ENCODE measurements at regions not wholly inside any gene's neighbourhood (a gene's known extent, or its start where the extent isn't known, plus 50 kb on each side); places are given as distances from the start of the nearest gene placed in this dataset.

GRCh38 chr21:28734522-28735175 is 258.0 kb downstream of the LTN1 start:
- Mint-ChIP-seq H3K36me3 (peaks cover 1% of the 10 kb centered on the region), H3K4me3 (no peak overlapping the region), H3K9me3 (no peaks in the 10 kb centered on the region), H3K27me3 (no peaks in the 10 kb centered on the region), H3K27ac (no peak overlapping the region), H3K4me1 (no peaks in the 10 kb centered on the region)

GRCh38 chr21:28731700-28732321 is 260.9 kb downstream of the LTN1 start:
- Mint-ChIP-seq H3K36me3 (peaks cover 1% of the 10 kb centered on the region), H3K27ac (no peak overlapping the region), H3K4me1 (no peaks in the 10 kb centered on the region), H3K9me3 (no peaks in the 10 kb centered on the region), H3K27me3 (no peaks in the 10 kb centered on the region), H3K4me3 (no peak overlapping the region)

- Mint-ChIP-seq H3K27me3 (no peaks in the 10 kb centered on the region), H3K4me1 (no peaks in the 10 kb centered on the region), H3K27ac (no peak overlapping the region), H3K4me3 (no peak overlapping the region), H3K9me3 (no peaks in the 10 kb centered on the region), H3K36me3 (peaks cover 1% of the 10 kb centered on the region)
These were observed 262.8 kb downstream of the LTN1 start for GRCh38 chr21:28729887-28730286.

- no peak overlapping the region for H3K27ac Mint-ChIP-seq
- H3K27me3 Mint-ChIP-seq, result no peaks in the 10 kb centered on the region
- peaks cover 1% of the 10 kb centered on the region for H3K36me3 Mint-ChIP-seq
- H3K4me3 Mint-ChIP-seq, result no peak overlapping the region
- no peaks in the 10 kb centered on the region for H3K4me1 Mint-ChIP-seq
- H3K9me3 Mint-ChIP-seq, result no peaks in the 10 kb centered on the region
These were observed 264.9 kb downstream of the LTN1 start for GRCh38 chr21:28727809-28728208.

GRCh38 chr21:28725396-28725795 is 267.3 kb downstream of the LTN1 start:
- no peaks in the 10 kb centered on the region for H3K36me3 Mint-ChIP-seq
- no peaks in the 10 kb centered on the region for H3K9me3 Mint-ChIP-seq
- no peaks in the 10 kb centered on the region for H3K27me3 Mint-ChIP-seq
- no peak overlapping the region for H3K27ac Mint-ChIP-seq
- H3K4me3 Mint-ChIP-seq, result no peak overlapping the region
- no peaks in the 10 kb centered on the region for H3K4me1 Mint-ChIP-seq

- Mint-ChIP-seq H3K9me3 (no peaks in the 10 kb centered on the region), H3K27ac (no peak overlapping the region), H3K4me3 (no peak overlapping the region), H3K36me3 (no peaks in the 10 kb centered on the region), H3K27me3 (no peaks in the 10 kb centered on the region), H3K4me1 (no peaks in the 10 kb centered on the region)
These were observed 269.0 kb downstream of the LTN1 start for GRCh38 chr21:28723646-28724045.

GRCh38 chr21:28719723-28720122 is 273.0 kb downstream of the LTN1 start:
- H3K9me3 Mint-ChIP-seq, result no peaks in the 10 kb centered on the region
- H3K36me3 Mint-ChIP-seq, result no peaks in the 10 kb centered on the region
- H3K4me1 Mint-ChIP-seq, result no peaks in the 10 kb centered on the region
- H3K27ac Mint-ChIP-seq, result no peak overlapping the region
- H3K27me3 Mint-ChIP-seq, result no peaks in the 10 kb centered on the region
- H3K4me3 Mint-ChIP-seq, result no peak overlapping the region

GRCh38 chr21:28714777-28715464 is 277.8 kb downstream of the LTN1 start:
- Mint-ChIP-seq H3K36me3 (peaks cover 4% of the 10 kb centered on the region), H3K4me1 (no peaks in the 10 kb centered on the region), H3K27me3 (no peaks in the 10 kb centered on the region), H3K27ac (no peak overlapping the region), H3K4me3 (no peak overlapping the region), H3K9me3 (no peaks in the 10 kb centered on the region)

GRCh38 chr21:28712411-28712810 is 280.3 kb downstream of the LTN1 start:
- H3K27me3 Mint-ChIP-seq, result no peaks in the 10 kb centered on the region
- H3K27ac Mint-ChIP-seq, result no peak overlapping the region

GRCh38 chr21:28705616-28706015 is 287.1 kb downstream of the LTN1 start:
- no peak overlapping the region for H3K4me3 Mint-ChIP-seq
- no peak overlapping the region for H3K27ac Mint-ChIP-seq
- no peaks in the 10 kb centered on the region for H3K27me3 Mint-ChIP-seq
- H3K4me1 Mint-ChIP-seq, result no peaks in the 10 kb centered on the region
- H3K9me3 Mint-ChIP-seq, result peaks cover 12% of the 10 kb centered on the region
- peaks cover 11% of the 10 kb centered on the region for H3K36me3 Mint-ChIP-seq

More at GRCh38 chr21:28712411-28712810, 280.3 kb downstream of the LTN1 start:
- H3K36me3 Mint-ChIP-seq, result peaks cover 8% of the 10 kb centered on the region
- H3K4me3 Mint-ChIP-seq, result no peak overlapping the region
- H3K9me3 Mint-ChIP-seq, result no peaks in the 10 kb centered on the region
- H3K4me1 Mint-ChIP-seq, result no peaks in the 10 kb centered on the region

GRCh38 chr21:28704746-28705145 is 287.9 kb downstream of the LTN1 start:
- Mint-ChIP-seq H3K4me3 (no peak overlapping the region), H3K4me1 (no peaks in the 10 kb centered on the region), H3K27me3 (no peaks in the 10 kb centered on the region), H3K27ac (no peak overlapping the region), H3K36me3 (peaks cover 11% of the 10 kb centered on the region), H3K9me3 (peaks cover 12% of the 10 kb centered on the region)

GRCh38 chr21:28703861-28704260 is 288.8 kb downstream of the LTN1 start:
- H3K27ac Mint-ChIP-seq, result no peak overlapping the region
- H3K36me3 Mint-ChIP-seq, result peaks cover 7% of the 10 kb centered on the region
- no peaks in the 10 kb centered on the region for H3K27me3 Mint-ChIP-seq
- H3K4me3 Mint-ChIP-seq, result no peak overlapping the region
- no peaks in the 10 kb centered on the region for H3K4me1 Mint-ChIP-seq
- H3K9me3 Mint-ChIP-seq, result peaks cover 12% of the 10 kb centered on the region

GRCh38 chr21:28699596-28700259 is 292.9 kb downstream of the LTN1 start:
- Mint-ChIP-seq H3K27ac (no peak overlapping the region), H3K4me3 (no peak overlapping the region), H3K4me1 (no peaks in the 10 kb centered on the region), H3K27me3 (no peaks in the 10 kb centered on the region), H3K36me3 (peaks cover 18% of the 10 kb centered on the region), H3K9me3 (peaks cover 17% of the 10 kb centered on the region)

GRCh38 chr21:28699186-28699585 is 293.5 kb downstream of the LTN1 start:
- no peak overlapping the region for H3K4me3 Mint-ChIP-seq
- peaks cover 19% of the 10 kb centered on the region for H3K36me3 Mint-ChIP-seq
- peaks cover 17% of the 10 kb centered on the region for H3K9me3 Mint-ChIP-seq
- no peaks in the 10 kb centered on the region for H3K27me3 Mint-ChIP-seq
- H3K27ac Mint-ChIP-seq, result no peak overlapping the region
- no peaks in the 10 kb centered on the region for H3K4me1 Mint-ChIP-seq

GRCh38 chr21:28696844-28697410 is 295.8 kb downstream of the LTN1 start:
- H3K9me3 Mint-ChIP-seq, result peaks cover 6% of the 10 kb centered on the region
- no peak overlapping the region for H3K27ac Mint-ChIP-seq
- no peaks in the 10 kb centered on the region for H3K4me1 Mint-ChIP-seq
- no peaks in the 10 kb centered on the region for H3K27me3 Mint-ChIP-seq
- peaks cover 14% of the 10 kb centered on the region for H3K36me3 Mint-ChIP-seq
- H3K4me3 Mint-ChIP-seq, result no peak overlapping the region

All from activated naive CD4-positive, alpha-beta T cell treated with anti-CD3 and anti-CD28 coated beads, Interleukin-2, amount 50 U/mL, for 24 hours (primary cell).